ENCODE measurements at regions not wholly inside any gene's neighbourhood (a gene's known extent, or its start where the extent isn't known, plus 50 kb on each side); places are given as distances from the start of the nearest gene placed in this dataset.

GRCh38 chr3:194772241-194773000 is 86.7 kb downstream of the FAM43A start:
- DNase-seq: no peak
- H3K18ac ChIP-seq (ENCODE audit: low read length): no peak overlapping the region
- no peak overlapping the region for H3K23ac ChIP-seq (ENCODE audit: low read length)
- H3K36me3 ChIP-seq (ENCODE audit: control insufficient read depth in 1 of 2, insufficient read depth in 2 of 2, low read length in 2 of 2): no peaks in the 10 kb centered on the region
- no peak overlapping the region for H3K9ac ChIP-seq (ENCODE audit: low read length)
- no peak overlapping the region for H3K4ac ChIP-seq (ENCODE audit: low read depth, low read length)
- no peaks in the 10 kb centered on the region for H3K27me3 ChIP-seq (ENCODE audit: insufficient read depth, low read length)
- no CpG with 5 or more reads among the region's 13 CpGs for WGBS (ENCODE audit: extremely low coverage, insufficient coverage, insufficient read length)
- H3K4me3 ChIP-seq (ENCODE audit: low read depth, low read length): no peak overlapping the region
- H3K79me2 ChIP-seq (ENCODE audit: control insufficient read depth, insufficient read depth, low read length, poor library complexity): no peaks in the 10 kb centered on the region
- H3K9me3 ChIP-seq (ENCODE audit: insufficient read depth, low read depth, low read length): peaks cover 3% of the 10 kb centered on the region
- H3K14ac ChIP-seq (ENCODE audit: low read length): no peak overlapping the region
- H2AK5ac ChIP-seq (ENCODE audit: low read length): no peak overlapping the region
- H4K12ac ChIP-seq (ENCODE audit: low read depth, low read length): no peak overlapping the region
- H3K79me1 ChIP-seq (ENCODE audit: low read length): no peaks in the 10 kb centered on the region
- no peak overlapping the region for H3K4me2 ChIP-seq (ENCODE audit: low read length)
- H4K91ac ChIP-seq (ENCODE audit: low read depth, low read length): no peak overlapping the region
- no peak overlapping the region for H2AFZ ChIP-seq (ENCODE audit: insufficient read depth, low read length, poor library complexity)
- no peak overlapping the region for H2BK12ac ChIP-seq (ENCODE audit: low read length)
- H3K27ac ChIP-seq (ENCODE audit: low read depth, low read length): no peak overlapping the region
- no peak overlapping the region for H2BK120ac ChIP-seq (ENCODE audit: insufficient read depth, low read length, poor library complexity)
- H3K4me1 ChIP-seq (ENCODE audit: control insufficient read depth in 1 of 2, insufficient read depth in 2 of 2, low read length in 2 of 2): peaks cover 5 to 15% of the 10 kb centered on the region in 2 experiments
- no peak overlapping the region for H2BK5ac ChIP-seq (ENCODE audit: low read depth, low read length, poor library complexity)
- H4K8ac ChIP-seq (ENCODE audit: low read depth, low read length): no peak overlapping the region

- Histone ChIP-seq H3K9me3 (ENCODE audit: insufficient read depth, low read depth, low read length) (peaks cover 3% of the 10 kb centered on the region), H3K18ac (ENCODE audit: low read length) (no peak overlapping the region), H3K23ac (ENCODE audit: low read length) (no peak overlapping the region), H4K8ac (ENCODE audit: low read depth, low read length) (no peak overlapping the region), H2AFZ (ENCODE audit: insufficient read depth, low read length, poor library complexity) (no peak overlapping the region), H2BK120ac (ENCODE audit: insufficient read depth, low read length, poor library complexity) (no peak overlapping the region), H3K14ac (ENCODE audit: low read length) (no peak overlapping the region), H2BK12ac (ENCODE audit: low read length) (no peak overlapping the region), H3K27ac (ENCODE audit: low read depth, low read length) (no peak overlapping the region), H3K4me2 (ENCODE audit: low read length) (no peak overlapping the region), H3K79me2 (ENCODE audit: control insufficient read depth, insufficient read depth, low read length, poor library complexity) (no peaks in the 10 kb centered on the region), H3K79me1 (ENCODE audit: low read length) (no peaks in the 10 kb centered on the region), H4K91ac (ENCODE audit: low read depth, low read length) (no peak overlapping the region), H2BK5ac (ENCODE audit: low read depth, low read length, poor library complexity) (no peak overlapping the region), H3K4me3 (ENCODE audit: low read depth, low read length) (no peak overlapping the region), H4K12ac (ENCODE audit: low read depth, low read length) (no peak overlapping the region), H3K4ac (ENCODE audit: low read depth, low read length) (no peak overlapping the region), H3K4me1 (ENCODE audit: control insufficient read depth in 1 of 2, insufficient read depth in 2 of 2, low read length in 2 of 2) (peaks cover 5 to 15% of the 10 kb centered on the region in 2 experiments), H2AK5ac (ENCODE audit: low read length) (no peak overlapping the region), H3K27me3 (ENCODE audit: insufficient read depth, low read length) (no peaks in the 10 kb centered on the region), H3K36me3 (ENCODE audit: control insufficient read depth in 1 of 2, insufficient read depth in 2 of 2, low read length in 2 of 2) (no peaks in the 10 kb centered on the region), H3K9ac (ENCODE audit: low read length) (no peak overlapping the region)
- no peak for DNase-seq
- WGBS (ENCODE audit: extremely low coverage, insufficient coverage, insufficient read length): no CpG with 5 or more reads among the region's 5 CpGs
Measured at GRCh38 chr3:194773216-194773615, 87.5 kb downstream of the FAM43A start.

- no CpG with 5 or more reads among the region's 5 CpGs for WGBS (ENCODE audit: extremely low coverage, insufficient coverage, insufficient read length)
- no peak overlapping the region for H3K23ac ChIP-seq (ENCODE audit: low read length)
Measured at GRCh38 chr3:194773771-194774455, 88.2 kb downstream of the FAM43A start.

GRCh38 chr3:194775266-194775665 is 89.6 kb downstream of the FAM43A start:
- H2AFZ ChIP-seq (ENCODE audit: insufficient read depth, low read length, poor library complexity): no peak overlapping the region
- no peak overlapping the region for H4K8ac ChIP-seq (ENCODE audit: low read depth, low read length)
- no peak overlapping the region for H2BK5ac ChIP-seq (ENCODE audit: low read depth, low read length, poor library complexity)
- no peak overlapping the region for H3K9ac ChIP-seq (ENCODE audit: low read length)
- no CpG with 5 or more reads among the region's 3 CpGs for WGBS (ENCODE audit: extremely low coverage, insufficient coverage, insufficient read length)
- H3K9me3 ChIP-seq (ENCODE audit: insufficient read depth, low read depth, low read length): no peaks in the 10 kb centered on the region
- no peak overlapping the region for H2AK5ac ChIP-seq (ENCODE audit: low read length)
- H3K4me3 ChIP-seq (ENCODE audit: low read depth, low read length): no peak overlapping the region
- DNase-seq: no peak
- H3K18ac ChIP-seq (ENCODE audit: low read length): no peak overlapping the region
- no peaks in the 10 kb centered on the region for H3K79me1 ChIP-seq (ENCODE audit: low read length)
- no peak overlapping the region for H3K4ac ChIP-seq (ENCODE audit: low read depth, low read length)
- H2BK120ac ChIP-seq (ENCODE audit: insufficient read depth, low read length, poor library complexity): no peak overlapping the region
- no peak overlapping the region for H3K23ac ChIP-seq (ENCODE audit: low read length)
- H4K12ac ChIP-seq (ENCODE audit: low read depth, low read length): no peak overlapping the region
- no peak overlapping the region for H3K27ac ChIP-seq (ENCODE audit: low read depth, low read length)
- no peak overlapping the region for H3K4me2 ChIP-seq (ENCODE audit: low read length)
- no peak overlapping the region for H4K91ac ChIP-seq (ENCODE audit: low read depth, low read length)
- no peak overlapping the region for H2BK12ac ChIP-seq (ENCODE audit: low read length)
- H3K4me1 ChIP-seq (ENCODE audit: control insufficient read depth in 1 of 2, insufficient read depth in 2 of 2, low read length in 2 of 2): peaks cover 13 to 14% of the 10 kb centered on the region in 2 experiments
- H3K27me3 ChIP-seq (ENCODE audit: insufficient read depth, low read length): no peaks in the 10 kb centered on the region
- no peak overlapping the region for H3K14ac ChIP-seq (ENCODE audit: low read length)
- H3K79me2 ChIP-seq (ENCODE audit: control insufficient read depth, insufficient read depth, low read length, poor library complexity): no peaks in the 10 kb centered on the region
- H3K36me3 ChIP-seq (ENCODE audit: control insufficient read depth in 1 of 2, insufficient read depth in 2 of 2, low read length in 2 of 2): no peaks in the 10 kb centered on the region

More at GRCh38 chr3:194773771-194774455, 88.2 kb downstream of the FAM43A start:
- no peak overlapping the region for H2BK12ac ChIP-seq (ENCODE audit: low read length)
- no peak overlapping the region for H2AFZ ChIP-seq (ENCODE audit: insufficient read depth, low read length, poor library complexity)
- H3K4me2 ChIP-seq (ENCODE audit: low read length): no peak overlapping the region
- no peak overlapping the region for H3K14ac ChIP-seq (ENCODE audit: low read length)
- no peak overlapping the region for H2BK5ac ChIP-seq (ENCODE audit: low read depth, low read length, poor library complexity)
- no peak overlapping the region for H2AK5ac ChIP-seq (ENCODE audit: low read length)
- H4K12ac ChIP-seq (ENCODE audit: low read depth, low read length): no peak overlapping the region
- H3K27me3 ChIP-seq (ENCODE audit: insufficient read depth, low read length): no peaks in the 10 kb centered on the region
- no peak overlapping the region for H4K91ac ChIP-seq (ENCODE audit: low read depth, low read length)
- no peaks in the 10 kb centered on the region for H3K9me3 ChIP-seq (ENCODE audit: insufficient read depth, low read depth, low read length)
- H3K9ac ChIP-seq (ENCODE audit: low read length): no peak overlapping the region
- no peak overlapping the region for H3K4me3 ChIP-seq (ENCODE audit: low read depth, low read length)
- H2BK120ac ChIP-seq (ENCODE audit: insufficient read depth, low read length, poor library complexity): no peak overlapping the region
- no peaks in the 10 kb centered on the region for H3K79me2 ChIP-seq (ENCODE audit: control insufficient read depth, insufficient read depth, low read length, poor library complexity)
- no peak overlapping the region for H3K27ac ChIP-seq (ENCODE audit: low read depth, low read length)
- no peak overlapping the region for H3K18ac ChIP-seq (ENCODE audit: low read length)
- no peaks in the 10 kb centered on the region for H3K79me1 ChIP-seq (ENCODE audit: low read length)
- H3K4ac ChIP-seq (ENCODE audit: low read depth, low read length): no peak overlapping the region
- no peak for DNase-seq
- H4K8ac ChIP-seq (ENCODE audit: low read depth, low read length): no peak overlapping the region
- peaks cover 5 to 10% of the 10 kb centered on the region in 2 experiments for H3K4me1 ChIP-seq (ENCODE audit: control insufficient read depth in 1 of 2, insufficient read depth in 2 of 2, low read length in 2 of 2)
- H3K36me3 ChIP-seq (ENCODE audit: control insufficient read depth in 1 of 2, insufficient read depth in 2 of 2, low read length in 2 of 2): no peaks in the 10 kb centered on the region
